Right lobe of liver (tissue), 4 donors: ENCODE measurements at regions not wholly inside any gene's neighbourhood (a gene's known extent, or its start where the extent isn't known, plus 50 kb on each side); places are given as distances from the start of the nearest gene placed in this dataset.

Source experiments
- CTCF ChIP-seq, 4 donors: fragments of 200-600 bp in 3 of 4; fragments of 450-650 bp in 1 of 4; IDR thresholded peaks; one replicate each; pipeline versions ENCODE4 v1.5.1 to v1.8.0; 2016 to 2022; ENCODE audit warnings: antibody characterized with exemption in 4 of 4, mild to moderate bottlenecking in 2 of 4
- POLR2A ChIP-seq: fragments of 450-650 bp; IDR thresholded peaks from one replicate; pipeline ENCODE4 v1.6.1; 2017; ENCODE audit warnings: antibody characterized with exemption, mild to moderate bottlenecking
- donor health status: DM: no; HTN: no; CAD: no.
- donor health status: DM: no; HTN: no; CAD: no.
- donor health status: DM: no; HTN: yes; CAD: no.

- TF ChIP-seq CTCF (IDR thresholded peaks at IDR 0.05) (no peak), POLR2A (no peak)
Observed at GRCh38 chr12:4005851-4006430, 132.7 kb upstream of the PARP11 start.
